ENCODE measurements at regions not wholly inside any gene's neighbourhood (a gene's known extent, or its start where the extent isn't known, plus 50 kb on each side); places are given as distances from the start of the nearest gene placed in this dataset.

DNA sequence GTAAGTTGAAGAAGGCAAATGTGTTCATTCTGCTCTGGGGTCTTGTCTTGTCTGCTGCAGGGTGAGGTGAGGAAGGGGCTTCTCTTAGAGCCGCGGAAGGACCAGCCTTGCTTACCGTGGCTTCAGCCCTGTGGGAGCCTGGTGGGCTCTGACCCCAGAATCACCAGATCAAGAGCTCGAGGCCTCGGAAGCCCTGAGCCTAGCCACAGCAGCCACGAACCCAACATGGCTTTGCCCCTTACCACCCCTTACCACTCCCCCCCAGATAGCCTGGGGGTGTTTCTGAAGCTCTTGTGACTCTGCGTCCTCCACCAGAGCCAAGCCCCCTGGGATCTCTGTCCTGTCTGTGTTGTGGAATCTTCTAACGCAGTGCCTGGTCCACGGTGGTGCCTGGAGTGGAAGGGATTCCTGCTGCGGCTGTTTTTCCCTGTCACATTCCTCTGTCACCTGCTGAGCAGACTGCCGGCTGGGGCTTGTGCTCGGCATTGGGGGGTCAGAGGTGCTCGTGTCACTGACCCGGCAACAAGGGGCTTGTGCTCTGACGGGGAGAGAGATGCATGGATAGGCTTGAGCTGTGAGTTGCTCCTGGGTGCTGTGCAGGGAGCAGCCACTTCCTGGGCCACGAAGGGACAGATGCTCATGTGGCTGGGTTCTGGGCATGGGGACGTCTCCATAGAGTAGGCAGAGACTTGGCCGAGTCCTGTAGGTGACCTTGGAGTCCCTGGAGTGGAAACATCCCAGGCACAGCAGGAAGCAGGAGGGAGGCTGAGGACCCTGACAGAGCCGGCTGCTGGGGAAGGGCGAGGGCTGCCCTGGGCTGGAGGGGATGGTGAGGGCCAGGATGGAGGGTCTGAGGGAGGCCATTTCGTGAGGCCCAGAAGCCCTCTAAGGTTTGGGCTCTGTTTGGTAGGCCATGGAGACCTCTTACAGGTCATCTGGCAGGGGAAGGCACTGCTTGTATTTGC is 316.0 kb downstream of the QKI start:
- TF ChIP-seq, protein P1, sequence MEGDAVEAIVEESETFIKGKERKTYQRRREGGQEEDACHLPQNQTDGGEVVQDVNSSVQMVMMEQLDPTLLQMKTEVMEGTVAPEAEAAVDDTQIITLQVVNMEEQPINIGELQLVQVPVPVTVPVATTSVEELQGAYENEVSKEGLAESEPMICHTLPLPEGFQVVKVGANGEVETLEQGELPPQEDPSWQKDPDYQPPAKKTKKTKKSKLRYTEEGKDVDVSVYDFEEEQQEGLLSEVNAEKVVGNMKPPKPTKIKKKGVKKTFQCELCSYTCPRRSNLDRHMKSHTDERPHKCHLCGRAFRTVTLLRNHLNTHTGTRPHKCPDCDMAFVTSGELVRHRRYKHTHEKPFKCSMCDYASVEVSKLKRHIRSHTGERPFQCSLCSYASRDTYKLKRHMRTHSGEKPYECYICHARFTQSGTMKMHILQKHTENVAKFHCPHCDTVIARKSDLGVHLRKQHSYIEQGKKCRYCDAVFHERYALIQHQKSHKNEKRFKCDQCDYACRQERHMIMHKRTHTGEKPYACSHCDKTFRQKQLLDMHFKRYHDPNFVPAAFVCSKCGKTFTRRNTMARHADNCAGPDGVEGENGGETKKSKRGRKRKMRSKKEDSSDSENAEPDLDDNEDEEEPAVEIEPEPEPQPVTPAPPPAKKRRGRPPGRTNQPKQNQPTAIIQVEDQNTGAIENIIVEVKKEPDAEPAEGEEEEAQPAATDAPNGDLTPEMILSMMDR (conservative IDR thresholded peaks at IDR 0.05; ENCODE audit: low read depth, low read length) = no peak
- Histone ChIP-seq H4K20me1 (ENCODE audit: insufficient read depth) (no peaks in the 10 kb centered on the region), H3K27me3 (ENCODE audit: insufficient read depth, low read depth) (no peaks in the 10 kb centered on the region), H3K27ac (no peak overlapping the region), H3K79me2 (ENCODE audit: insufficient read depth, low read depth) (no peaks in the 10 kb centered on the region), H3K36me3 (ENCODE audit: insufficient read depth) (no peaks in the 10 kb centered on the region), H3K4me3 (IDR thresholded peaks at IDR 0.05; ENCODE audit: insufficient read depth, low read depth, low read length) (no peak overlapping the region), H3K9ac (no peak overlapping the region), H3K4me2 (no peak overlapping the region), H3K4me1 (ENCODE audit: low read depth, poor library complexity, severe bottlenecking) (no peaks in the 10 kb centered on the region), H2AFZ (ENCODE audit: low read depth) (no peak overlapping the region)

DNA sequence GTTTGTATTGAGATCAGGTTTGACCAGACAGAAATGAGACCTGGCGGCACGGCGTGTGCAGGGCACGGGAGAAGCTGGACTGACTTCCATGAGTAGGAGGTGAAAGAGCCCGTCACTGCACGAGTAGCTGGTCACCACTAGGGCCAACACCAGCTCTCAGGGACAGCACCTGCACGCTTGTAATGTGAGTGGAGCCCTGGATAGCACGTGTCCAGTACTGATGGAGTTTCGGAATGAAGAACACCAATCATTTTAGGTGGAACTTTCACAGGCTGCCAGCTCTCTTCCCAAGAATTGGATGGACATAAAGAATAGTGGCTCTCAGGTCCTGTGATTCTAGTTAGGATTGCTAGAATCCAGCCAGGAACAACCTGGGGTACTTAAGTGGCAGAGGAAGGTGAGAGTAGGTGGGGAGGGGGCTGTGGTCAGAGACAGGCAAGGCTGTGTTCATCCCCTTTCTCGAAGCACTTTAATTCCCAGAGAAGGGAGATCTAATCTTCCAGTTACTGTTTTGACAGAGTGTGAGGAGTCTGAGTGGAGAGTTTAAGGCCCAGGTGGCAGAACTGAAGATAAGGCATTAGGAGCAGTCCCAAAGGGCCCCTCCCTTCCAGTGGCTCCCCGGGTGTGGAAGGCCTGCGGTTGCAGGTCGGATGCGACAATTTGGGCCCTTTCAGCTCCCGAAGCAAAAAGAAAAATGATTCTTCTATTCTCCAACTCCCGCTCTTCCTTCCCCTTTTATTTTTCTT is 314.8 kb downstream of the QKI start:
- H3K4me1 ChIP-seq (ENCODE audit: low read depth, poor library complexity, severe bottlenecking) = no peaks in the 10 kb centered on the region

DNA sequence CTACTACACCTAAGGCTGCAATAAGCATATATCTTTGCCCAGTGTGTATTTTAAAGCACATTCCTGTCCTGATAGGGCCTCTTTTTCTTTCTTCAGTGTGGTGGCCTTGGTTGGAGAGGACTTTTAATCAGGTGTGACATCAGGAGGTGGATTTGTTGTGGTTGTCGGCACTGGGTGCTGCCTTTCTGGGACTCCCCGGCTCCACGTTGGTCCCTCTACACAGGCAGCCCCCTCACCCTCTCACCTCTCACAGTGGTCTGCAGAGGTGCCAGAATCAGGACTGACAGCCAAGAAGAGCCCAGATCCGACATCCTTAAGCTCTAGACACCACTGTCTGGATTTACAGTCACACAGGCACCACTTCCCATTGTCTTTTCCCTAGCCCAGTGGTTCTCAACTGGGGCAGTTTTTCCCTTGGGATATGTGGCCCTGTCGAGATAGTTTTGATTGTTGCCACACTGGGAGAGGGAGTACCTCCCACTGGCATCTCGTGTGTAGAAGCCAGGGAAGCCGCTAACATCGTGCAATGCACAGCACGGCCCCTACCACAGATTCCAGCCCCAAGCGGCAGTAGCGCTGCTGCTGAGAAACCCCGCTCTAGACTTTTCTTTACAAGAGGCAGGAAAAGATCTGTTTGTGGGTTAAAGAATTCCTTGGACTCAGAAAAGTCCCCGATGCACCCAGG is 314.1 kb downstream of the QKI start:
- no peaks in the 10 kb centered on the region for H3K36me3 ChIP-seq (ENCODE audit: insufficient read depth)
- H3K79me2 ChIP-seq (ENCODE audit: insufficient read depth, low read depth) = no peaks in the 10 kb centered on the region
- H3K27me3 ChIP-seq (ENCODE audit: insufficient read depth, low read depth) = no peaks in the 10 kb centered on the region
- H3K9ac ChIP-seq = no peak overlapping the region
- H3K4me3 ChIP-seq (IDR thresholded peaks at IDR 0.05; ENCODE audit: insufficient read depth, low read depth, low read length) = no peak overlapping the region
- H4K20me1 ChIP-seq (ENCODE audit: insufficient read depth) = no peaks in the 10 kb centered on the region
- no peak overlapping the region for H3K4me2 ChIP-seq
- no peaks in the 10 kb centered on the region for H3K4me1 ChIP-seq (ENCODE audit: low read depth, poor library complexity, severe bottlenecking)
- TF ChIP-seq, protein P1 (conservative IDR thresholded peaks at IDR 0.05; ENCODE audit: low read depth, low read length) = no peak
- no peak overlapping the region for H3K27ac ChIP-seq
- H2AFZ ChIP-seq (ENCODE audit: low read depth) = no peak overlapping the region

More for the DNA sequence above, 314.8 kb downstream of the QKI start:
- no peak overlapping the region for H3K9ac ChIP-seq
- H3K27me3 ChIP-seq (ENCODE audit: insufficient read depth, low read depth) = no peaks in the 10 kb centered on the region
- no peaks in the 10 kb centered on the region for H4K20me1 ChIP-seq (ENCODE audit: insufficient read depth)
- no peaks in the 10 kb centered on the region for H3K36me3 ChIP-seq (ENCODE audit: insufficient read depth)
- H2AFZ ChIP-seq (ENCODE audit: low read depth) = no peak overlapping the region
- no peak overlapping the region for H3K4me2 ChIP-seq
- no peaks in the 10 kb centered on the region for H3K79me2 ChIP-seq (ENCODE audit: insufficient read depth, low read depth)
- TF ChIP-seq, protein P1 (conservative IDR thresholded peaks at IDR 0.05; ENCODE audit: low read depth, low read length) = no peak
- H3K4me3 ChIP-seq (IDR thresholded peaks at IDR 0.05; ENCODE audit: insufficient read depth, low read depth, low read length) = no peak overlapping the region
- H3K27ac ChIP-seq = no peak overlapping the region

DNA sequence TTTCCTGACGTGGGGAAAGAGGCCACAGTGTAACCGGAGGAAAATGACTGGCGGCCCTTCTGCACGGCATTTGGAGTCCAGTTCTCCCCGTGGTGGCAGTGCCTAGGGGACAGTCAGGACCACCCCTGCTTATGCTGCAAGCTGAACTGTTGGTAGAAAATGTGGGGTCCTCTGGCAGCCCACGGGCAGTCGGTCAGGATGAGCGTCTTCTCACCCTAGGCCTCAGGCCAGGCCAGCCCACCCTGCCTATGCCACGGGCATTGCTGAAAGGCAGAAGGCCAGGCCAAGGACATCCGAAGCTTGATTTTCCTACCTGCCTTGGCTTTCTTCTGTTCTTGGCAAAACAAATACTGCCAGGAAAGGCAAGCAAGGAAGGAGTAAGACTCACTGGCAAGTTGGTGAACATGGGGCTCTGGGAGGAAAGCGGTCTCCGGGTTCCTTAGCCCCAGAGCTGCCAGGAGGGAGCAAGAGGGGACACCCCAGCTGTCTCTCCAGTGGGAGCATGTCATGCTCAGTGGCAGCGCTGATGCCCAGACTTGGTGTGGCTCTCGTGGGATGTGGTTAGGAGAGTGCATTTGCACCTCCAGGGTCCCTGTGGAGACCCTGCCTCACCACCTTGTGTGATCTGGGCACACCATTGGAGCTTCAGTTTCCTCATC is 311.6 kb downstream of the QKI start:
- Histone ChIP-seq H3K36me3 (ENCODE audit: insufficient read depth) (no peaks in the 10 kb centered on the region), H3K9ac (no peak overlapping the region), H3K4me2 (no peak overlapping the region), H3K79me2 (ENCODE audit: insufficient read depth, low read depth) (no peaks in the 10 kb centered on the region), H3K4me1 (ENCODE audit: low read depth, poor library complexity, severe bottlenecking) (no peaks in the 10 kb centered on the region), H3K27me3 (ENCODE audit: insufficient read depth, low read depth) (no peaks in the 10 kb centered on the region), H3K4me3 (IDR thresholded peaks at IDR 0.05; ENCODE audit: insufficient read depth, low read depth, low read length) (no peak overlapping the region), H4K20me1 (ENCODE audit: insufficient read depth) (no peaks in the 10 kb centered on the region), H2AFZ (ENCODE audit: low read depth) (no peak overlapping the region), H3K27ac (no peak overlapping the region)
- TF ChIP-seq, protein P1 (conservative IDR thresholded peaks at IDR 0.05; ENCODE audit: low read depth, low read length) = no peak
